ENCODE measurements at regions not wholly inside any gene's neighbourhood (a gene's known extent, or its start where the extent isn't known, plus 50 kb on each side); places are given as distances from the start of the nearest gene placed in this dataset.

DNA sequence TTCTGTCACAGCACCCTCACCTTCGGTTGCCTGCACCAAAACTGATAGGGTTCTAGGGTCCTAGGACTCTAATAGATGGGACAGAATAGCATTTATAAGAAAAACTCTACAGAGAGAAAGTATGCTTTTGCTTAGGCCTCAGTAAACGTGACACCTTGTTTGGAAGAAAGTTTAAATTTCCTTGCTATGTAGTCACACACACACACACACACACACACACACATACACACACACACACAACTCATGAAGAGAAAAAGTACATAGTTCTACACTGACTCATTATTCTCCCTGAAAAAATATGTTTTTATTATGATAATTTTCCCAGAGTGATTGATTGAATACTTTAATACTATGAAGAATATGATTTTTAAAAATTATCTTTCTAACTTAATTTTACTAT is 220.8 kb upstream of the SNX19 start:
- ChIA-PET POLR2A (no interaction called here), CTCF (no interaction called here)
- no peaks in the 10 kb centered on the region for H3K27me3 ChIP-seq (ENCODE audit: control insufficient read depth, insufficient read depth, low read length)
- TF ChIP-seq, protein P1, sequence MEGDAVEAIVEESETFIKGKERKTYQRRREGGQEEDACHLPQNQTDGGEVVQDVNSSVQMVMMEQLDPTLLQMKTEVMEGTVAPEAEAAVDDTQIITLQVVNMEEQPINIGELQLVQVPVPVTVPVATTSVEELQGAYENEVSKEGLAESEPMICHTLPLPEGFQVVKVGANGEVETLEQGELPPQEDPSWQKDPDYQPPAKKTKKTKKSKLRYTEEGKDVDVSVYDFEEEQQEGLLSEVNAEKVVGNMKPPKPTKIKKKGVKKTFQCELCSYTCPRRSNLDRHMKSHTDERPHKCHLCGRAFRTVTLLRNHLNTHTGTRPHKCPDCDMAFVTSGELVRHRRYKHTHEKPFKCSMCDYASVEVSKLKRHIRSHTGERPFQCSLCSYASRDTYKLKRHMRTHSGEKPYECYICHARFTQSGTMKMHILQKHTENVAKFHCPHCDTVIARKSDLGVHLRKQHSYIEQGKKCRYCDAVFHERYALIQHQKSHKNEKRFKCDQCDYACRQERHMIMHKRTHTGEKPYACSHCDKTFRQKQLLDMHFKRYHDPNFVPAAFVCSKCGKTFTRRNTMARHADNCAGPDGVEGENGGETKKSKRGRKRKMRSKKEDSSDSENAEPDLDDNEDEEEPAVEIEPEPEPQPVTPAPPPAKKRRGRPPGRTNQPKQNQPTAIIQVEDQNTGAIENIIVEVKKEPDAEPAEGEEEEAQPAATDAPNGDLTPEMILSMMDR (IDR thresholded peaks at IDR 0.05; ENCODE audit: low read depth, low read length) = no peak
- H3K9me3 ChIP-seq (ENCODE audit: control insufficient read depth, insufficient read depth, low read length) = no peaks in the 10 kb centered on the region
- H3K4me3 ChIP-seq (ENCODE audit: low read depth, low read length) = no peak overlapping the region
- no peak for DNase-seq (ENCODE audit: low read depth, low spot score)
- H3K27ac ChIP-seq (ENCODE audit: low read depth, low read length) = peak overlapping the region; percentile 63

DNA sequence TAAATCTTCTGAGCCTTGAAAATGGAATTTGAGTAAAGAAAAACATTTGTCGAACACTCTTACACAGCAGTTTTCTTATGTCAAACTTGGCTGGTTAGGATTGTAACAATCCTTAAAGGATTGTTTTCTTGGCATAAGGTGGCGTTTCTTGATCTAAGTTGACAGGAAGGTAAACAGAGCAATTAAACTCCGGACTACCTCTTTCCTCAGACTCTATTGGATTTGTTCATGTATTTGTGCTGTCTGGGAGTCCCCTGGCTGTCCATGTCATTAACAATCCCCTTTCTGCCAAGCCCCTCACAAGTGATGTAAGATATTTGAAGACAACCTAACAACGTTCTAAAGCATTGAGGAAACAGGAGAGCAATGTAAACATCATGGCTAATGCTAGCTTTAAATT is 222.5 kb upstream of the SNX19 start:
- TF ChIP-seq, protein P1 (IDR thresholded peaks at IDR 0.05; ENCODE audit: low read depth, low read length) = no peak
- H3K4me3 ChIP-seq (ENCODE audit: low read depth, low read length) = no peak overlapping the region
- H3K9me3 ChIP-seq (ENCODE audit: control insufficient read depth, insufficient read depth, low read length) = no peaks in the 10 kb centered on the region
- no peaks in the 10 kb centered on the region for H3K27me3 ChIP-seq (ENCODE audit: control insufficient read depth, insufficient read depth, low read length)
- ChIA-PET POLR2A (no interaction called here), CTCF (interaction anchor here (1.3 kb wide), 1 partner anchor 74 kb away, joined by 3 read pairs; no protein-coding TSS in a partner anchor)
- no peak overlapping the region for H3K27ac ChIP-seq (ENCODE audit: low read depth, low read length)
- no peak for DNase-seq (ENCODE audit: low read depth, low spot score)

DNA sequence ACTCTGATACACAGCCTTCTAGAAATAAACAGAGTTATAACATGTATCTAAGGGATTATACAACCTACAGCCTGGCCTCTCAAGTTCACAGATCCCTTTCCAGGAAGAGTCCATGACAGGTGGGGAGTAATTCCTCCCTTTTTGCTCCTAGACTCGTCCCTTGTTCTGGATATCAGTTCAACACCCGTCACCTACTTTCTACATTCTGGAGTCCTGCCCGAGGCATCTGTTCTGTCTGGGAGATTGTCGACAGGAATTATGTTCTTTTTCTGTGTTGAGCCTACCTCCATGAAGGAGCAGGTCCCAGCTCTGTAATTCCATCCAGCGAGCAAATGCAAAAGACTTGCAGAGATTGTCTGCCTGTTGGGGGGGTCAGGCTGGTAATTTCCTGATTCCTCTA is 224.6 kb upstream of the NTM start:
- no peak overlapping the region for H3K27ac ChIP-seq (ENCODE audit: low read depth, low read length)
- H3K27me3 ChIP-seq (ENCODE audit: control insufficient read depth, insufficient read depth, low read length) = no peaks in the 10 kb centered on the region
- DNase-seq (ENCODE audit: low read depth, low spot score) = no peak
- H3K4me3 ChIP-seq (ENCODE audit: low read depth, low read length) = no peak overlapping the region
- POLR2A ChIA-PET = no interaction called here
- CTCF ChIA-PET = no interaction called here
- TF ChIP-seq, protein P1 (IDR thresholded peaks at IDR 0.05; ENCODE audit: low read depth, low read length) = no peak
- H3K9me3 ChIP-seq (ENCODE audit: control insufficient read depth, insufficient read depth, low read length) = no peaks in the 10 kb centered on the region

DNA sequence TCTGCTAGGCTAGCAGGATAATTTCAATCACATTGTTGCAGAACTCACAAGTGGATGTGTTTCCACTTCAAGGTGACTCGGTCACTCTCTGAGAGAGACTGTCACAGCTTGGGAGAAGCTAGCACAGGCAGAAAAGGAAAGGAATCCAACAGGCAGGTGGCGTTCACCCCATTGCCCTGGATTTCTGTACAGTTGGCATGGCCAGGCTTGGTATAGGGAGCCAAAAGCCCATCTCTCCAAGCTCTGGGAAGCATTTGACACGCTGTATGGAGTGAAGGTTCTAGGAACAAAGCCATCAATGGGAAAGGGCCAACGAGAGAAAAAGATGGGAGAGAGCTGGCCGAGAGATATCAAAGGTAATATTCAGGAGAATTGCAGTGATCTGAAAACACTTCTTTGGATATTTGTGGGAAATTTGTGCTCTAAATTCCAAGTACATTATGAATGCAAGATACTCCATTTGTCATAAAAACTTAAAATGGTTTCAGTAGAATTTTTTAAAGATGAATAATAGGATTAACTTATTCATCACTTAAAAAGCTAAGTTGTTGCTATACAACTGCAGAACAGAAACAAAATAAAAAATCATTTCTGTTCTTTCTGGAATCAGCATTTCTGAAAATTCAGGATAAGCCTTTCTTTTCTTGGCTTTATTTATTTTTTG is 223.5 kb upstream of the NTM start:
- DNase-seq (ENCODE audit: low read depth, low spot score) = no peak
- ChIA-PET POLR2A (no interaction called here), CTCF (no interaction called here)
- Histone ChIP-seq H3K9me3 (ENCODE audit: control insufficient read depth, insufficient read depth, low read length) (no peaks in the 10 kb centered on the region), H3K4me3 (ENCODE audit: low read depth, low read length) (no peak overlapping the region), H3K27ac (ENCODE audit: low read depth, low read length) (no peak overlapping the region), H3K27me3 (ENCODE audit: control insufficient read depth, insufficient read depth, low read length) (no peaks in the 10 kb centered on the region)
- TF ChIP-seq, protein P1 (IDR thresholded peaks at IDR 0.05; ENCODE audit: low read depth, low read length) = no peak

DNA sequence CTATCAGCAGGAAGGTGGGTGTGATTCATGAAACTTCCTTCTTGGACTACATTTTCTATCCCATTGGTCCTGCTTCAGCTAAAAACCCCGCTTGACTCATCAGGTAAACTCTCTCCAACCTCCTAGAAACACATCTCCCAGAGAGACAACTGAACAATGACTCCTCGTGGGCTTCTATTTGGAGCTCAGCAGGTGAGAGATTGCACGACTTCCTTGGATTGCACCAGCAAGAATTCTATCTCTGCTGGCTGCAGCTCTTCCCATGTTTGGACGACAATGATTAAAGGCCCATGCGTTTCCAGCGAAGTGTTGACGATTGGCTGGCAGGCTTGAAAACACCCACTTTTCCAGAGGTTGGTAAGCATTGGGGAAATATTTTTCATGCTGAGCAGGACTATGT is 216.1 kb upstream of the NTM start:
- DNase-seq (ENCODE audit: low read depth, low spot score) = no peak
- TF ChIP-seq, protein P1 (IDR thresholded peaks at IDR 0.05; ENCODE audit: low read depth, low read length) = no peak
- ChIA-PET CTCF (interaction anchor here (0.8 kb wide), 1 partner anchor 90 kb away, joined by 4 read pairs; no protein-coding TSS in a partner anchor), POLR2A (no interaction called here)
- Histone ChIP-seq H3K4me3 (ENCODE audit: low read depth, low read length) (no peak overlapping the region), H3K9me3 (ENCODE audit: control insufficient read depth, insufficient read depth, low read length) (no peaks in the 10 kb centered on the region), H3K27ac (ENCODE audit: low read depth, low read length) (no peak overlapping the region), H3K27me3 (ENCODE audit: control insufficient read depth, insufficient read depth, low read length) (no peaks in the 10 kb centered on the region)

Measured in AG04450 (cell line).